Naive thymus-derived CD4-positive, alpha-beta T cell (primary cell): ENCODE measurements at regions not wholly inside any gene's neighbourhood (a gene's known extent, or its start where the extent isn't known, plus 50 kb on each side); places are given as distances from the start of the nearest gene placed in this dataset.

Experiments used
- ATAC-seq: fragments of 150-1000 bp; cut with Tn5 transposase; 2 replicates; pipeline ENCODE4 v1.10.0; 2021; ENCODE audit warnings: mild to moderate bottlenecking, moderate library complexity
- CTCF ChIA-PET: fragments of 350-600 bp; sonication (Branson Sonifier 250); formaldehyde crosslinking; loops from one replicate; lab custom pipeline; 2021; ENCODE audit warnings: antibody characterized with exemption; lab: Charles Lee
- POLR2A ChIA-PET: fragments of 350-600 bp; sonication (Branson Sonifier 250); formaldehyde crosslinking; loops from one replicate; lab custom pipeline; 2021; ENCODE audit warnings: antibody characterized with exemption, inconsistent platforms; lab: Charles Lee
- DNase-seq, 9 donors: peaks; one replicate each; pipeline versions ENCODE4 v3.0.0 to v3.0.0-alpha.2; 2020 to 2022; ENCODE audit warnings: mixed read lengths in 1 of 9
- H3K27ac ChIP-seq: one replicate; pipeline ENCODE4 v1.7.0; 2013; ENCODE audit warnings: mild to moderate bottlenecking, low read depth, low read length, moderate library complexity
- H3K27me3 ChIP-seq, 2 donors: one replicate each; pipeline ENCODE4 v1.7.0; 2013; ENCODE audit warnings: low read length in 2 of 2, mild to moderate bottlenecking in 2 of 2, moderate library complexity in 2 of 2; ENCODE audit not compliant: control insufficient read depth in 2 of 2, insufficient read depth in 2 of 2
- H3K36me3 ChIP-seq, 3 experiments: 1 replicate in 2 of 3; 2 replicates in 1 of 3; pipeline ENCODE4 v1.7.0; 2013; ENCODE audit warnings: low read length in 3 of 3, mild to moderate bottlenecking in 3 of 3, moderate library complexity in 1 of 3; ENCODE audit not compliant: insufficient read depth in 3 of 3, control insufficient read depth in 2 of 3
- H3K4me1 ChIP-seq, 2 donors: one replicate each; pipeline ENCODE4 v1.7.0; 2013; ENCODE audit warnings: low read length in 2 of 2, mild to moderate bottlenecking in 2 of 2, moderate library complexity in 1 of 2; ENCODE audit not compliant: control insufficient read depth in 2 of 2, insufficient read depth in 2 of 2
- H3K4me3 ChIP-seq: 2 replicates; pipeline ENCODE4 v1.7.0; 2013; ENCODE audit warnings: mild to moderate bottlenecking, low read length
- H3K9me3 ChIP-seq, 3 experiments: 1 replicate in 2 of 3; 2 replicates in 1 of 3; pipeline ENCODE4 v1.7.0; 2013; ENCODE audit warnings: low read length in 3 of 3; ENCODE audit not compliant: control insufficient read depth in 2 of 3
- H3K27ac Mint-ChIP-seq, 9 donors: one replicate each; pipeline ENCODE4 v1.8.0; 2020 to 2022; ENCODE audit warnings: mixed read lengths in 9 of 9, mild to moderate bottlenecking in 8 of 9, moderate library complexity in 5 of 9, inconsistent platforms in 2 of 9
- H3K27me3 Mint-ChIP-seq, 5 donors: one replicate each; pipeline ENCODE4 v1.8.0; 2021 to 2022; ENCODE audit warnings: mixed read lengths in 5 of 5, mild to moderate bottlenecking in 1 of 5
- H3K36me3 Mint-ChIP-seq, 5 donors: one replicate each; pipeline ENCODE4 v1.8.0; 2020 to 2022; ENCODE audit warnings: mixed read lengths in 5 of 5, mild to moderate bottlenecking in 3 of 5, inconsistent platforms in 1 of 5
- H3K4me1 Mint-ChIP-seq, 7 donors: one replicate each; pipeline ENCODE4 v1.8.0; 2020 to 2022; ENCODE audit warnings: mixed read lengths in 7 of 7, mild to moderate bottlenecking in 3 of 7, inconsistent platforms in 1 of 7
- H3K4me3 Mint-ChIP-seq, 10 donors: one replicate each; pipeline ENCODE4 v1.8.0; 2020 to 2022; ENCODE audit warnings: mild to moderate bottlenecking in 10 of 10, mixed read lengths in 10 of 10, moderate library complexity in 6 of 10, inconsistent platforms in 2 of 10
- H3K9me3 Mint-ChIP-seq, 11 donors: one replicate each; pipeline ENCODE4 v1.8.0; 2020 to 2022; ENCODE audit warnings: mixed read lengths in 11 of 11, mild to moderate bottlenecking in 4 of 11, inconsistent platforms in 1 of 11, moderate library complexity in 1 of 11
- intact Hi-C, 2 donors: fragments of 100-400 bp; cut with micrococcal nuclease; formaldehyde crosslinking; loops; one replicate each; pipeline ENCODE4 v1.15.1; 2023

DNA sequence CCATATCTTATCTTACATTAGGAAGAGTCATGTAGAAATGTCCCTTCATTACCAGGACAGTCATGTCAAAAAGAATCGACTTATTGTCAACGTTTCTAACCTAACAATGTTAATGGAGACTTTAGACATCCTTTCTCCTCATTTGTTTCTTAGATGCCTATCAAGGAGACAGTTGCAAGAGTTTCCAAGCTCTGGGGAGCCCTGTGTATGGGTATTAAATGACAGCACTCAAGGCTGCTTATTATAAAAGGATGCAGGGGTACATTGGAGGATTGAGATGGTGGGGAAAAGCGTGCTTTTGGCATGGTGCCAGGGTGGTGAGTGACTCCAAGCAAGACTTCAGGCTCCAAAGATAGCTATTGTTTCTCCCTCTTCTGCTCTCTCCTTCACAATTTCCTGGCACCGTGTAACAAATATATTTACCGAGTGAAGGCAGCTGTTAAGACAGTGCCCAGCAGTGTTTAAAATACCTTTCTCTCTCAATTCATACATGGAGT is 461.3 kb upstream of the CLINT1 start:
- H3K36me3 ChIP-seq = no peaks in the 10 kb centered on the region
- DNase-seq = no peak
- no peak for ATAC-seq
- intact Hi-C loops = no loop called here
- POLR2A ChIA-PET = no interaction called here
- H3K9me3 ChIP-seq = no peaks in the 10 kb centered on the region
- H3K4me1 ChIP-seq = no peaks in the 10 kb centered on the region
- no peaks in the 10 kb centered on the region for H3K27me3 ChIP-seq
- Mint-ChIP-seq H3K27me3 (no peaks in the 10 kb centered on the region), H3K4me1 (peaks cover 0 to 7% (median 0%) of the 10 kb centered on the region in 7 donors), H3K9me3 (peaks cover 0 to 4% (median 0%) of the 10 kb centered on the region in 11 donors), H3K4me3 (no peak overlapping the region), H3K27ac (no peak overlapping the region), H3K36me3 (no peaks in the 10 kb centered on the region)
- CTCF ChIA-PET = no interaction called here
- no peak overlapping the region for H3K27ac ChIP-seq
- no peak overlapping the region for H3K4me3 ChIP-seq

DNA sequence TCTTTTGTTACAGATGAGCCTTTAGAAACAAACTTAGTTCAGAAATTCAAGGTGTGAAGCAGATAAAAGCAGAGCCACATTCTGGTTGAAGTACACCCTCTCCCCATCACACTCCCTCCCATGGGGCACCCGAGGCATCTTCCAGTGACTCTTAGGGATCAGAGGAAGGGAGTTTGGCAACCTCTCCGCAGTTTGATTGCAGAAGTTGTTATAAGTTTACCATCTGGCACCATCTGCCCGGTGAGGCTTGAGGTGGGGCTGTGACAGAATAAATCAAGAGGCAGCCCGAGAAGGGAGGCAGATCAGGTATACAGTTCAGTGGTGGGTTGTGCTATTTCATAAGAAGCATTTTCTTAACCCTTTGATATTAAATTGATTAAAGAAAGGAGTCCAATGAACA is 458.6 kb upstream of the CLINT1 start:
- H3K4me3 ChIP-seq = no peak overlapping the region
- ChIA-PET CTCF (no interaction called here), POLR2A (interaction anchor here (0.6 kb wide), 1 partner anchor 1840 kb away, joined by 5 read pairs; no protein-coding TSS in a partner anchor)
- Mint-ChIP-seq H3K9me3 (no peaks in the 10 kb centered on the region), H3K4me1 (peaks cover 0 to 7% (median 0%) of the 10 kb centered on the region in 7 donors), H3K27me3 (peaks cover 0 to 6% (median 5%) of the 10 kb centered on the region in 5 donors), H3K4me3 (no peak overlapping the region), H3K36me3 (no peaks in the 10 kb centered on the region), H3K27ac (no peak overlapping the region)
- DNase-seq (no peak), ATAC-seq (no peak)
- H3K4me1 ChIP-seq = no peaks in the 10 kb centered on the region
- intact Hi-C loops = no loop called here
- H3K27me3 ChIP-seq = no peaks in the 10 kb centered on the region
- H3K36me3 ChIP-seq = no peaks in the 10 kb centered on the region
- no peaks in the 10 kb centered on the region for H3K9me3 ChIP-seq
- no peak overlapping the region for H3K27ac ChIP-seq

DNA sequence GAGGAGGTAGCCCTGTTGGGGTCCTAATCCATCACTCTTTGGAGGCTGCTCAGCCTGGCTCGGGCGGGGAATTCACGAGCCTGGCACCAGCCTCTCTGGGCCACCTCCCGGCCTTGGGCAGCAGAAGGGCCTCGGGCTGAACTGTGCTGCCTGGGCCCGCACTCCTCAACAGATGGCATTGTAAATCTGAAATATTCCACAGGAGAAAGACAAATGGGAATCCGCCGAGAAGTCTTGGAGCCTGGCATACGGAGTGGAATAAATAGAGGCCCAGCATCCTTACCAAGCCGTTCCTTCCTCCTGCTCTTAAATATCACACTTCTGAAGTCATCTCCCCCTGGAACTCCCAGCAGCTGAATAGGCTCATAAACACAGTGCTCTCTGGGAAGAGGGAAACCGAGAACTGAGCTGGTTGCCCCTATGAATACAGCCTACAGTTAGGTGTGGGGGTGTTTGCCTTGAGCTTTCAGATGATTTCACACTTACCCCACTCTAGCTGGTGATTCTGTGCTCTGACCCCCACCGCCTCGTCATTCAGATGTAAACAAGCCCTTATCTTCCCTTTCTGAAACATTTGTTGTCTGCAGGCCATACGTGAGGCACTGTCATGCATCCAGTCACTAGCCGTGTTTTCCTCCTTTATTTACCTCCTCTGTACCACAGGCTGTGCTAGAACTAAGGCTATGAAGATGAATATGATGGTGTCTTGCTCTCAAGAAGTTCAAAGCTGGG is 455.0 kb upstream of the CLINT1 start:
- H3K4me3 ChIP-seq = no peak overlapping the region
- CTCF ChIA-PET = no interaction called here
- H3K4me3 Mint-ChIP-seq = no peak overlapping the region
- DNase-seq = no peak
- intact Hi-C loops = no loop called here
- H3K36me3 Mint-ChIP-seq = no peaks in the 10 kb centered on the region
- ATAC-seq = no peak
- no peaks in the 10 kb centered on the region for H3K27me3 ChIP-seq
- POLR2A ChIA-PET = no interaction called here
- H3K4me1 ChIP-seq = no peaks in the 10 kb centered on the region
- no peak overlapping the region for H3K27ac Mint-ChIP-seq
- H3K9me3 Mint-ChIP-seq = peaks cover 0 to 5% (median 0%) of the 10 kb centered on the region in 11 donors
- no peaks in the 10 kb centered on the region for H3K36me3 ChIP-seq
- no peaks in the 10 kb centered on the region for H3K4me1 Mint-ChIP-seq
- H3K27ac ChIP-seq = no peak overlapping the region
- peaks cover 0 to 10% (median 9%) of the 10 kb centered on the region in 5 donors for H3K27me3 Mint-ChIP-seq
- H3K9me3 ChIP-seq = no peaks in the 10 kb centered on the region

DNA sequence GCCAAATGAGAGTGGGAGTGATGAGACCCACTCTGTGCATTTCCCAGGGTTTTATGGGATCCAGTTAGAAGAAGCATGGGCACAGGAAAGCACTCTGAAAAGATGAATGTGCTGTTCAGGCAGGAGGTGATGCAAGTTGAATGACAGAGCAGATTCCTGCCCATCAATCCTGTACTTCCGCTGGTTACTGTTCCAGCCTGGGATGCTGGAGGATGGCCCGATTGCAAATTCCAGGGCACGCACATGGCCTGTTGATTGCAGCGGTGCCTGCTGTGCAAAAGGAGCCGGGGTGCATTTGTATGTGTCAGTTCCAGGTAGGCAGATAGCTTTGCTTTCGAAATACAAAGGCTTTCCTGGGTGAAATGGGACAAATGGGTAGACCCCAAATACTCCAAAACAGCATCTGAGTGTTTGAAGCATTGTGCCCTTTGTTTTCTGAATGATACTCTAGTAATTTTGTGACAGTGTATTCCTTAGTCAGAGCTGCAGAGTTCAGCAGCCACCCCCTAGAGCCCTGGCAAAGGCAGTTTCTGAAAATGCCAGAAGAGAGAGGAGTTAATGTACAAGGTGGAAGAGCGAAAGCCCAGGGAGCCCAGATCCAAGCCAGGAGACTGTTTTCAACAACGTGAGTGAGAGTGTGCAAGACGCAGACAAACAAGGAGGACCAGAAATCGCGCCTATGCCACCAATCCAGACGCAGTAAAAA is 454.2 kb upstream of the CLINT1 start:
- no peaks in the 10 kb centered on the region for H3K27me3 ChIP-seq
- Mint-ChIP-seq H3K4me3 (no peak overlapping the region), H3K9me3 (peaks cover 0 to 5% (median 0%) of the 10 kb centered on the region in 11 donors), H3K4me1 (no peaks in the 10 kb centered on the region), H3K27me3 (peaks cover 0 to 18% (median 9%) of the 10 kb centered on the region in 5 donors), H3K27ac (no peak overlapping the region), H3K36me3 (no peaks in the 10 kb centered on the region)
- ChIA-PET POLR2A (no interaction called here), CTCF (no interaction called here)
- no peaks in the 10 kb centered on the region for H3K4me1 ChIP-seq
- no peaks in the 10 kb centered on the region for H3K36me3 ChIP-seq
- H3K4me3 ChIP-seq = no peak overlapping the region
- DNase-seq = no peak
- no peak for ATAC-seq
- intact Hi-C loops = no loop called here
- H3K9me3 ChIP-seq = no peaks in the 10 kb centered on the region
- no peak overlapping the region for H3K27ac ChIP-seq

- DNase-seq = no peak
- peaks cover 0 to 5% (median 0%) of the 10 kb centered on the region in 11 donors for H3K9me3 Mint-ChIP-seq
- no peaks in the 10 kb centered on the region for H3K27me3 ChIP-seq
- CTCF ChIA-PET = no interaction called here
- H3K4me1 Mint-ChIP-seq = no peaks in the 10 kb centered on the region
- no peak overlapping the region for H3K27ac ChIP-seq
- ATAC-seq = no peak
- H3K4me3 Mint-ChIP-seq = no peak overlapping the region
- no peaks in the 10 kb centered on the region for H3K9me3 ChIP-seq
- intact Hi-C loops = no loop called here
- no peak overlapping the region for H3K4me3 ChIP-seq
- no peak overlapping the region for H3K27ac Mint-ChIP-seq
- no peaks in the 10 kb centered on the region for H3K4me1 ChIP-seq
- no peaks in the 10 kb centered on the region for H3K36me3 ChIP-seq
- H3K36me3 Mint-ChIP-seq = no peaks in the 10 kb centered on the region
- peaks cover 0 to 18% (median 9%) of the 10 kb centered on the region in 5 donors for H3K27me3 Mint-ChIP-seq
- POLR2A ChIA-PET = interaction anchor here (0.5 kb wide), 1 partner anchor 828 kb away, joined by 3 read pairs; no protein-coding TSS in a partner anchor
Observed at GRCh38 chr5:158309088-158309807, 450.3 kb upstream of the CLINT1 start.

DNA sequence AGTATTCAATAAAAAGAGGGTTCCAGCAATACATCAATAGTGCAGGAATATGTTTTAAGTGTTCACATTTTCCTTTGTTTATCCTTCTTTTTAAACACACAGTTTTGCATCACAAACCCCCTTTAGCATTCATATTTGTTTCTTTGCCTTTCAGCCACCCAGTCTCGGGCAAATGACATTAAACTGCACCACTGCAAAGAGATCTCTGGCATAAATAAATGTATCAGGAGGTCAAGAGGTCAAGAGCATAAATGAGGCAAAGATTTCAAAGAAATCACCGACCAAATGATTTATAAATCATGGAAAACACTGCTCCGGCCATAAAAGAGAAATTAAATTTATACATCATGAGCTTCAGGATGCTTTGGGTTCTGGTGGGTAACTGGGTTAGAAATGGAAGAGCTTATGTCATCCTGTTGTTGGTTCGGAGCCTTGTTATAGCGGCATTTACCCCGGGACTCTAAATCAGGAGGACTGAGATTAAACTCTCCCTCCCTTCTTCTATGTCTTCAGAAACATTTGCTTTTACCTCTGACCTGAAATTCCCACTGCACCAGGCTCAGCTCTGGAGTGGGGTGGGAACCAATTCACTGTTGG is 449.6 kb upstream of the CLINT1 start:
- Mint-ChIP-seq H3K27ac (no peak overlapping the region), H3K36me3 (no peaks in the 10 kb centered on the region), H3K9me3 (peaks cover 0 to 5% (median 0%) of the 10 kb centered on the region in 11 donors), H3K4me3 (no peak overlapping the region), H3K4me1 (no peaks in the 10 kb centered on the region), H3K27me3 (peaks cover 0 to 18% (median 8%) of the 10 kb centered on the region in 5 donors)
- Histone ChIP-seq H3K27me3 (no peaks in the 10 kb centered on the region), H3K27ac (no peak overlapping the region), H3K4me3 (no peak overlapping the region), H3K36me3 (no peaks in the 10 kb centered on the region), H3K9me3 (no peaks in the 10 kb centered on the region), H3K4me1 (no peaks in the 10 kb centered on the region)
- ChIA-PET POLR2A (no interaction called here), CTCF (no interaction called here)
- DNase-seq = no peak
- intact Hi-C loops = no loop called here
- ATAC-seq = no peak
